BJ (cell line): ENCODE measurements at regions not wholly inside any gene's neighbourhood (a gene's known extent, or its start where the extent isn't known, plus 50 kb on each side); places are given as distances from the start of the nearest gene placed in this dataset.
A peak's percentile ranks its signal among the peaks of the same experiment; 100 is the strongest.

Source experiments
- CTCF ChIA-PET: fragments of 350-600 bp; formaldehyde crosslinking; extraction: SDS; loops from one replicate; lab custom pipeline; 2021; ENCODE audit warnings: antibody characterized with exemption, inconsistent platforms; lab: Yijun Ruan, JAX
- POLR2A ChIA-PET: fragments of 300-600 bp; sonication (Branson Sonifier 250); formaldehyde crosslinking; extraction: SDS; loops from one replicate; lab custom pipeline; 2021; ENCODE audit warnings: antibody characterized with exemption; lab: Charles Lee
- DNase-seq: peaks from one replicate; pipeline ENCODE4 v3.0.0-alpha.2; 2011; ENCODE audit warnings: low read depth
- H3K27me3 ChIP-seq: 2 replicates; pipeline ENCODE4 v1.6.0; 2011; ENCODE audit warnings: low read length; ENCODE audit not compliant: control insufficient read depth, insufficient read depth
- H3K36me3 ChIP-seq: 2 replicates; pipeline ENCODE4 v1.5.1; 2011; ENCODE audit warnings: low read length; ENCODE audit not compliant: control insufficient read depth, insufficient read depth
- H3K4me3 ChIP-seq: 2 replicates; pipeline ENCODE4 v1.5.1; 2011; ENCODE audit warnings: low read depth, mild to moderate bottlenecking, control low read depth, low read length
- TF ChIP-seq, protein P1 (sequence below): IDR thresholded peaks from 2 replicates; pipeline ENCODE4 v1.5.1; 2011; ENCODE audit warnings: low read depth, mild to moderate bottlenecking, control low read depth, inconsistent platforms, low read length, moderate library complexity; ENCODE audit not compliant: insufficient read depth

DNA sequence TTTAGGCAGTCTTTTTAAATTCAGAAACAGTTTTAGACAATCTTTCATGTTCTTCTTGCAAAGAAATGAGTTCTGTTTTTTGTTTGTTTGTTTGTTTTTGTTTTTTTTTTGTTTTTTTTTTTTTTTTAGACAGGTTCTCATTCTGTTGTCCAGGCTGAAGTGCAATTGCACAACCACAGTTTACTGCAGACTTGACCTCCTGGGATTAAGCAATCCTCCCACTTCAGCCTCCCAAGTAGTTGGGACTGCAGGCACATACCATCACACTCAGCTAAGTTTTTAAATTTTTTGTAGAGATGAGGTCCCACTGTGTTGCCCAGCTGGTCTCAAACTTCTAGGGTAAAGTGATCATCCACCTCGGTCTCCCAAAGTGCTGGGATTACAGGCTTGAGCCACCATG is 96.2 kb downstream of the OTOR start:
- Histone ChIP-seq H3K4me3 (no peak overlapping the region), H3K27me3 (no peaks in the 10 kb centered on the region), H3K36me3 (no peaks in the 10 kb centered on the region)
- DNase-seq: no peak
- POLR2A ChIA-PET: interaction anchor here (0.6 kb wide), 1 partner anchor 135 kb away, joined by 3 read pairs; no protein-coding TSS in a partner anchor
- TF ChIP-seq, protein P1, sequence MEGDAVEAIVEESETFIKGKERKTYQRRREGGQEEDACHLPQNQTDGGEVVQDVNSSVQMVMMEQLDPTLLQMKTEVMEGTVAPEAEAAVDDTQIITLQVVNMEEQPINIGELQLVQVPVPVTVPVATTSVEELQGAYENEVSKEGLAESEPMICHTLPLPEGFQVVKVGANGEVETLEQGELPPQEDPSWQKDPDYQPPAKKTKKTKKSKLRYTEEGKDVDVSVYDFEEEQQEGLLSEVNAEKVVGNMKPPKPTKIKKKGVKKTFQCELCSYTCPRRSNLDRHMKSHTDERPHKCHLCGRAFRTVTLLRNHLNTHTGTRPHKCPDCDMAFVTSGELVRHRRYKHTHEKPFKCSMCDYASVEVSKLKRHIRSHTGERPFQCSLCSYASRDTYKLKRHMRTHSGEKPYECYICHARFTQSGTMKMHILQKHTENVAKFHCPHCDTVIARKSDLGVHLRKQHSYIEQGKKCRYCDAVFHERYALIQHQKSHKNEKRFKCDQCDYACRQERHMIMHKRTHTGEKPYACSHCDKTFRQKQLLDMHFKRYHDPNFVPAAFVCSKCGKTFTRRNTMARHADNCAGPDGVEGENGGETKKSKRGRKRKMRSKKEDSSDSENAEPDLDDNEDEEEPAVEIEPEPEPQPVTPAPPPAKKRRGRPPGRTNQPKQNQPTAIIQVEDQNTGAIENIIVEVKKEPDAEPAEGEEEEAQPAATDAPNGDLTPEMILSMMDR: no peak
- CTCF ChIA-PET: no interaction called here

DNA sequence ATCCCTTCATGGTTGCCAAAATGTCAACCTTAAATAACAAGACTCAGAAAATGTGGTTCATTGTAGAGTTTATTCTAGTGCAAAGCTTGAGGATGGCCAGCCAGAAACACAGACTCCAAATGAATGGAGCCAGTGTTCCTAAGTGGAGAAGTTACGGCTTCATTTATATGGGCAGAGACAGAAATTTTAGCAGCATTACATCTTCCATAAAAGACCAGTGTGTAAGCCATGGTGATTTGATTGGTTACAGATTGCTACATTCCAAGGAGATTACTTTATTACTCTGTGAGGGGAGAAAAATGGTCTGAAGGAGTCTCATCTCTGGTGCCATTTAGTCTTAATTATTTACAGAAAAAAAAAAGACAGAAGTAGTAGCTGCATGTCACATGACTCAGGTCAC is 97.8 kb downstream of the OTOR start:
- CTCF ChIA-PET: interaction anchor here (1.2 to 2.0 kb wide), 4 partner anchors 14 to 101 kb away, joined by 3 to 6 read pairs (median 4); no protein-coding TSS in a partner anchor
- POLR2A ChIA-PET: interaction anchor here (0.6 kb wide), 1 partner anchor 33 kb away, joined by 3 read pairs; no protein-coding TSS in a partner anchor
- TF ChIP-seq, protein P1: no peak
- Histone ChIP-seq H3K4me3 (no peak overlapping the region), H3K36me3 (no peaks in the 10 kb centered on the region), H3K27me3 (no peaks in the 10 kb centered on the region)
- peak; percentile 71 for DNase-seq

DNA sequence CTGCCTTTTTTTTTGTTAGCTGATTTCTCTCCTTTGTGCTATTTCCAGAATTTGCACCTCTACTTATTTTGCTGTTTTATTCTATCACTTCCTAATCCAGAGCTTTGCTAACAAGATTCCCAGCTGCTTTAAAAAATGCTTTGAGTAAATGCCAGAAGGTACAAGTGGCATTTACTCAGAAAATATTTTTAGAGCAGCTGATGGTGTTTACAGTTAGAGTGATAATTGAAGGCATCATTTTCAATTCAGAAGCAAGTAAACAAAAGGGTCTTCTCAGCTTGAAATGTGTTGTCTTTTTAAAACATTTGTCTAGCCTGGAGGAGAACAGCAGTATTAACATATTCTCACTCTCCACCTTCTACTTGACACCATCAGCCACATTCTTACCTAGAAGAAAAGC is 99.9 kb downstream of the OTOR start:
- ChIA-PET POLR2A (no interaction called here), CTCF (no interaction called here)
- no peak for DNase-seq
- TF ChIP-seq, protein P1: no peak
- Histone ChIP-seq H3K4me3 (no peak overlapping the region), H3K27me3 (no peaks in the 10 kb centered on the region), H3K36me3 (no peaks in the 10 kb centered on the region)

DNA sequence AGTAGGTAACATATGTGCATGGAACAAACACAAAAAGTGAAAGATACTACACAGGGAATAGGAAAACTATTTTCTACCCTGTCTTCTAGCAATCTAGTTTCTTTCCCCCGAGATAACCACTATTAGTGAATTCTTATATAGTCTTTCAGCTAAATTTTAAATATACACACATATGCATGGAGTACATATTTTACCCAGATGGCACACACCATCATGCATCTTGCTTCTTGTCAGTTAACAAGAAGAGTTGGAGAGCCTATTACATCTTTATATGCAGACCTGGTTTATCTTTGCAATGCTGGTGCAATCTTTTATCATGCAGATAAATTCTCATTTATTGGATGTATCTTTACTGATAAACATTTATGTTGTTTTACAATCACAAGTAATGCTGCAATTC is 100.4 kb downstream of the OTOR start:
- H3K36me3 ChIP-seq: no peaks in the 10 kb centered on the region
- TF ChIP-seq, protein P1: no peak
- no peaks in the 10 kb centered on the region for H3K27me3 ChIP-seq
- POLR2A ChIA-PET: no interaction called here
- no peak for DNase-seq
- no peak overlapping the region for H3K4me3 ChIP-seq
- CTCF ChIA-PET: no interaction called here

DNA sequence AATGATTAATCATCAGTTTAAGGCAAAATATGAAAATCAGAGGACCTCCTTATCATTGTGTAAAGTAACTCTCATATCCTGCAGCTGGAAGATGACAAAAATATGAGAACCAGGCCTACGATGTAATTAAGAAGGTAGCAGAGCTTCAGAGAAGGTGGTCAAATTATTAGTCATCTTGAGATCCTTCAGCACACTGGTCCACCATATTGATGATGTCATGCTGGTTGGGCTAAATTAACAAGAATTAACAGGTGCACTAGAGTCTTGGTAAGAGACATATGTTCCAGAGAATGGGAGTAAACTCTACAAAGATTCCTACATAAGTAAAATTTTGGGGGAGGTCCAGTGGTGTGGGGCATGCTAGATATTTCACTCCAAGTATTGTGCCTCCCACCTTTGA is 112.8 kb downstream of the OTOR start:
- Histone ChIP-seq H3K27me3 (no peaks in the 10 kb centered on the region), H3K4me3 (no peak overlapping the region), H3K36me3 (no peaks in the 10 kb centered on the region)
- ChIA-PET POLR2A (no interaction called here), CTCF (no interaction called here)
- TF ChIP-seq, protein P1: no peak
- DNase-seq: no peak
